ENCODE measurements at regions not wholly inside any gene's neighbourhood (a gene's known extent, or its start where the extent isn't known, plus 50 kb on each side); places are given as distances from the start of the nearest gene placed in this dataset.

DNA sequence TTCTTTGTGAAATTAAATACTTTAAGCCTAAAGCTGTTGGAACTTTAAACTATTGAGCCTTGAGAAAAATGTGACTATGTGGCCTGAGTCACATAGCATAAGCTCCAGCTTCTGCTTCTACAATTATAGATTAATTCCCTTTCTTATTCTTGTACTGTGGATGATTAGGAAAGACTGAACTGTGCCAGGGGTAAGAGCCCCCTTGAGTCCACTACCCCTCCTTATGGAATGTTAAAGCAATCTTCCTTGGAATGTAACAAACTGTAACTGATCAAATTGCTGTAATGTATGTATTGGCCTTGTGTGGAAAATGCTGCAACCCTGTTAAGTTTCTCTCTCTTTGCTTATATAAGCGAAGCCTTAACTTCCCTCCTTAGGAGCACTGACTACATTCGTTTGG is 273.2 kb downstream of the FAM170A start:
- H3K27ac ChIP-seq (replicated peaks; ENCODE audit: low read length) = no peak overlapping the region
- H3K4ac ChIP-seq (ENCODE audit: low read length) = no peak overlapping the region
- H2BK120ac ChIP-seq (ENCODE audit: low read depth, low read length) = no peak overlapping the region
- no peak overlapping the region for H2AFZ ChIP-seq (ENCODE audit: low read length)
- H3K9ac ChIP-seq (ENCODE audit: low read depth, low read length, poor library complexity) = no peak overlapping the region
- no peak overlapping the region for H2BK5ac ChIP-seq (ENCODE audit: low read length)
- no peak overlapping the region for H3K23ac ChIP-seq (ENCODE audit: low read depth, low read length, poor library complexity)
- H2AK5ac ChIP-seq (ENCODE audit: low read depth, low read length) = no peak overlapping the region
- no peaks in the 10 kb centered on the region for H3K79me1 ChIP-seq (ENCODE audit: low read depth, low read length)
- no peak overlapping the region for H2BK12ac ChIP-seq (ENCODE audit: low read length)
- no peaks in the 10 kb centered on the region for H3K4me1 ChIP-seq (ENCODE audit: control insufficient read depth in 2 of 2, insufficient read depth in 1 of 2, low read depth in 1 of 2, low read length in 2 of 2)
- no CpG with 5 or more reads among the region's 2 CpGs for WGBS, 2 donors (ENCODE audit: extremely low coverage in 2 of 2, insufficient read length in 2 of 2, insufficient replicate concordance in 1 of 2)
- no peaks in the 10 kb centered on the region for H3K9me3 ChIP-seq (replicated peaks in 1 of 2; ENCODE audit: control insufficient read depth in 2 of 2, insufficient read depth in 1 of 2, low read depth in 1 of 2, low read length in 2 of 2)
- no peak for DNase-seq (ENCODE audit: low spot score)
- no peak overlapping the region for H4K8ac ChIP-seq (ENCODE audit: low read depth, low read length)
- H3K4me2 ChIP-seq (ENCODE audit: insufficient read depth, low read length, poor library complexity, severe bottlenecking) = no peak overlapping the region
- H3K36me3 ChIP-seq (replicated peaks in 1 of 2; ENCODE audit: control insufficient read depth in 2 of 2, insufficient read depth in 2 of 2, low read length in 2 of 2) = no peaks in the 10 kb centered on the region
- no peak overlapping the region for H3K18ac ChIP-seq (ENCODE audit: low read length)
- no peak overlapping the region for H3K4me3 ChIP-seq (ENCODE audit: low read length in 2 of 2)
- H3K14ac ChIP-seq (ENCODE audit: low read length) = no peak overlapping the region
- no peak overlapping the region for H4K91ac ChIP-seq (ENCODE audit: low read depth, low read length, poor library complexity)
- H3K27me3 ChIP-seq (ENCODE audit: control insufficient read depth in 3 of 3, insufficient read depth in 3 of 3, low read depth in 1 of 3, low read length in 3 of 3) = no peaks in the 10 kb centered on the region
- H2BK15ac ChIP-seq (ENCODE audit: low read length) = no peak overlapping the region

DNA sequence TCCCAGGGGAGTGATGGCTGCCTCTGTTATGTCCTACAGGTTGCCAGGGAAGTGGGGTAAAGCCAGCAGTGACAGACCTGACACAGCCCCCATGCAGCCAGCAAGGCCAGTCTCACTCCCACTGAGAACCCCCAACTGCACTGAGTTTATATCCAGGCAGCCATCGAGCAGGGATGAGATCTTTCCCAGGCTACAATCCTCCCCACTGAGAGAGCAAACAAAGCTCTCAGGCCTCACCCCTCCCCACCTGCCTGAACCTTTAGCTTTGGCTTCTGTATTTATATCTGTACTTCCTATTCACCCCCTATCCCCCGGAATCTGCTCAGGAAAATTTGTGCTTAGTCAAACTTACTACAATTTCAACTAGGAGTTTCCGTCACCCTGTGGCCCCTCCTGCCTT is 284.1 kb downstream of the FAM170A start:
- Histone ChIP-seq H3K27ac (replicated peaks; ENCODE audit: low read length) (no peak overlapping the region), H3K4me1 (ENCODE audit: control insufficient read depth in 2 of 2, insufficient read depth in 1 of 2, low read depth in 1 of 2, low read length in 2 of 2) (peaks cover 0 to 1% of the 10 kb centered on the region in 2 donors), H4K8ac (ENCODE audit: low read depth, low read length) (no peak overlapping the region), H2BK12ac (ENCODE audit: low read length) (no peak overlapping the region), H3K18ac (ENCODE audit: low read length) (peak overlapping the region; percentile 38), H4K91ac (ENCODE audit: low read depth, low read length, poor library complexity) (no peak overlapping the region), H3K36me3 (replicated peaks in 1 of 2; ENCODE audit: control insufficient read depth in 2 of 2, insufficient read depth in 2 of 2, low read length in 2 of 2) (no peaks in the 10 kb centered on the region), H3K9ac (ENCODE audit: low read depth, low read length, poor library complexity) (no peak overlapping the region), H3K4ac (ENCODE audit: low read length) (no peak overlapping the region), H2BK120ac (ENCODE audit: low read depth, low read length) (no peak overlapping the region), H3K9me3 (replicated peaks in 1 of 2; ENCODE audit: control insufficient read depth in 2 of 2, insufficient read depth in 1 of 2, low read depth in 1 of 2, low read length in 2 of 2) (no peaks in the 10 kb centered on the region), H2BK5ac (ENCODE audit: low read length) (no peak overlapping the region), H2BK15ac (ENCODE audit: low read length) (no peak overlapping the region), H3K14ac (ENCODE audit: low read length) (no peak overlapping the region), H3K79me1 (ENCODE audit: low read depth, low read length) (no peaks in the 10 kb centered on the region), H3K4me3 (ENCODE audit: low read length in 2 of 2) (no peak overlapping the region), H3K23ac (ENCODE audit: low read depth, low read length, poor library complexity) (no peak overlapping the region), H2AFZ (ENCODE audit: low read length) (peak overlapping the region; percentile 25), H2AK5ac (ENCODE audit: low read depth, low read length) (no peak overlapping the region), H3K27me3 (ENCODE audit: control insufficient read depth in 3 of 3, insufficient read depth in 3 of 3, low read depth in 1 of 3, low read length in 3 of 3) (no peaks in the 10 kb centered on the region), H3K4me2 (ENCODE audit: insufficient read depth, low read length, poor library complexity, severe bottlenecking) (no peak overlapping the region)
- no CpG with 5 or more reads among the region's 3 CpGs for WGBS, 2 donors (ENCODE audit: extremely low coverage in 2 of 2, insufficient read length in 2 of 2, insufficient replicate concordance in 1 of 2)
- DNase-seq (ENCODE audit: low spot score) = no peak

DNA sequence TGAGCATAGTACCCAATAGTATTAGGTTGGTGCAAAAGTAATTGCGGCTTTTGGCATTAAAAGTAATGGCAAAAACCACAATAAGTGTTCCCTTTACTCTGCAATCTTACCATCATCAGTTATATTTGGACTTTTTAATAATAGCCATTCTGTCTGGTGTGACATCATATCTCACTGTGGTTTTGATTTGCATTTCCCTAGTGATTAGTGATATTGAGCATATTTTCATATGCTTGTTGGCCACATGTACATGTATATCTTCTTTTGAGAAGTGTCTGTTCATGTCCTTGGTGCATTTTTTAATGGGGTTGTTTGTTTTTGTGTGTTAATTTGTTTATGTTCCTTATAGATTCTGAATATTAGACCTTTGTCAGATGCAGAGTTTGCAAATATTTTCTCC is 289.9 kb downstream of the FAM170A start:
- H3K27me3 ChIP-seq (ENCODE audit: control insufficient read depth in 3 of 3, insufficient read depth in 3 of 3, low read depth in 1 of 3, low read length in 3 of 3) = no peaks in the 10 kb centered on the region

DNA sequence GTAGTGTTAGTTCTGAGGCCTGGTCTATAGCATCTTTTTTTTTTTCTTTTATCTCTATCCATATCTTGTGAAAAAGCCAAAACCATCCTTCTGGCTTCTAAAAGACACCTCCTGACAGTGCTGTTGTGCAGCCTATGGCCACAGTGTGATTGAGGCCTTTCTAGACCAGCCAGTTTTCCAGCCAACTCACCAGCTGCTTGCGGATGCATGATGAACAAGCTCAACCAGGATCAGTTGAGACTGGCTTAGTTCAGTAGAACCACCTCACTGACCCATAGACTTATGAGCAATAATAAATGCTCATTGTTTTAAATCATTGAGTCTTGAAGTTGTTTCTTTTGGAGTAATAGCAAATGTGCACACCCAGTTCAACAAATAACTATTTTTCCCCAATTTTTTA is 296.9 kb downstream of the FAM170A start:
- no peak overlapping the region for H3K23ac ChIP-seq (ENCODE audit: low read depth, low read length, poor library complexity)
- no peak overlapping the region for H2AK5ac ChIP-seq (ENCODE audit: low read depth, low read length)
- H3K36me3 ChIP-seq (replicated peaks in 1 of 2; ENCODE audit: control insufficient read depth in 2 of 2, insufficient read depth in 2 of 2, low read length in 2 of 2) = no peaks in the 10 kb centered on the region
- H2BK120ac ChIP-seq (ENCODE audit: low read depth, low read length) = no peak overlapping the region
- no CpG with 5 or more reads among the region's 1 CpG for WGBS, 2 donors (ENCODE audit: extremely low coverage in 2 of 2, insufficient read length in 2 of 2, insufficient replicate concordance in 1 of 2)
- no peak overlapping the region for H2BK15ac ChIP-seq (ENCODE audit: low read length)
- H2AFZ ChIP-seq (ENCODE audit: low read length) = no peak overlapping the region
- no peak overlapping the region for H4K8ac ChIP-seq (ENCODE audit: low read depth, low read length)
- no peak overlapping the region for H2BK12ac ChIP-seq (ENCODE audit: low read length)
- no peak overlapping the region for H3K9ac ChIP-seq (ENCODE audit: low read depth, low read length, poor library complexity)
- no peak overlapping the region for H4K91ac ChIP-seq (ENCODE audit: low read depth, low read length, poor library complexity)
- DNase-seq (ENCODE audit: low spot score) = no peak
- H3K27ac ChIP-seq (replicated peaks; ENCODE audit: low read length) = no peak overlapping the region
- no peak overlapping the region for H3K4ac ChIP-seq (ENCODE audit: low read length)
- no peak overlapping the region for H3K4me3 ChIP-seq (ENCODE audit: low read length in 2 of 2)
- no peaks in the 10 kb centered on the region for H3K79me1 ChIP-seq (ENCODE audit: low read depth, low read length)
- H2BK5ac ChIP-seq (ENCODE audit: low read length) = no peak overlapping the region
- H3K4me2 ChIP-seq (ENCODE audit: insufficient read depth, low read length, poor library complexity, severe bottlenecking) = no peak overlapping the region
- no peak overlapping the region for H3K18ac ChIP-seq (ENCODE audit: low read length)
- H3K9me3 ChIP-seq (replicated peaks in 1 of 2; ENCODE audit: control insufficient read depth in 2 of 2, insufficient read depth in 1 of 2, low read depth in 1 of 2, low read length in 2 of 2) = no peaks in the 10 kb centered on the region
- no peaks in the 10 kb centered on the region for H3K27me3 ChIP-seq (ENCODE audit: control insufficient read depth in 3 of 3, insufficient read depth in 3 of 3, low read depth in 1 of 3, low read length in 3 of 3)
- no peaks in the 10 kb centered on the region for H3K4me1 ChIP-seq (ENCODE audit: control insufficient read depth in 2 of 2, insufficient read depth in 1 of 2, low read depth in 1 of 2, low read length in 2 of 2)
- H3K14ac ChIP-seq (ENCODE audit: low read length) = no peak overlapping the region

More for the DNA sequence above, 289.9 kb downstream of the FAM170A start:
- Histone ChIP-seq H3K4me1 (ENCODE audit: control insufficient read depth in 2 of 2, insufficient read depth in 1 of 2, low read depth in 1 of 2, low read length in 2 of 2) (no peaks in the 10 kb centered on the region), H3K18ac (ENCODE audit: low read length) (no peak overlapping the region), H2BK5ac (ENCODE audit: low read length) (no peak overlapping the region), H4K8ac (ENCODE audit: low read depth, low read length) (no peak overlapping the region), H3K4me2 (ENCODE audit: insufficient read depth, low read length, poor library complexity, severe bottlenecking) (no peak overlapping the region), H2AFZ (ENCODE audit: low read length) (no peak overlapping the region), H3K9me3 (replicated peaks in 1 of 2; ENCODE audit: control insufficient read depth in 2 of 2, insufficient read depth in 1 of 2, low read depth in 1 of 2, low read length in 2 of 2) (no peaks in the 10 kb centered on the region), H3K4me3 (ENCODE audit: low read length in 2 of 2) (no peak overlapping the region), H2BK15ac (ENCODE audit: low read length) (no peak overlapping the region), H3K79me1 (ENCODE audit: low read depth, low read length) (no peaks in the 10 kb centered on the region), H3K23ac (ENCODE audit: low read depth, low read length, poor library complexity) (no peak overlapping the region), H3K4ac (ENCODE audit: low read length) (no peak overlapping the region), H3K9ac (ENCODE audit: low read depth, low read length, poor library complexity) (no peak overlapping the region), H2BK120ac (ENCODE audit: low read depth, low read length) (no peak overlapping the region), H3K14ac (ENCODE audit: low read length) (no peak overlapping the region), H2BK12ac (ENCODE audit: low read length) (no peak overlapping the region), H2AK5ac (ENCODE audit: low read depth, low read length) (no peak overlapping the region), H4K91ac (ENCODE audit: low read depth, low read length, poor library complexity) (no peak overlapping the region), H3K27ac (replicated peaks; ENCODE audit: low read length) (no peak overlapping the region), H3K36me3 (replicated peaks in 1 of 2; ENCODE audit: control insufficient read depth in 2 of 2, insufficient read depth in 2 of 2, low read length in 2 of 2) (no peaks in the 10 kb centered on the region)
- DNase-seq (ENCODE audit: low spot score) = no peak
- no CpG with 5 or more reads among the region's 1 CpG for WGBS, 2 donors (ENCODE audit: extremely low coverage in 2 of 2, insufficient read length in 2 of 2, insufficient replicate concordance in 1 of 2)

Data from neuronal stem cell (in vitro differentiated cells).